A549 (cell line): ENCODE measurements at regions not wholly inside any gene's neighbourhood (a gene's known extent, or its start where the extent isn't known, plus 50 kb on each side); places are given as distances from the start of the nearest gene placed in this dataset.

Experiments
- BHLHE40 ChIP-seq: IDR thresholded peaks from 2 replicates; pipeline ENCODE4 v1.6.1; 2012; ENCODE audit warnings: low read depth, low read length, inconsistent platforms
- CHD2 ChIP-seq: fragments of 150-350 bp; IDR thresholded peaks from 2 replicates; pipeline ENCODE4 v1.6.1; 2014; ENCODE audit warnings: low read length; ENCODE audit not compliant: partially characterized antibody
- EP300 ChIP-seq, 2 experiments: fragments of >200 bp; sonication (Bioruptor Twin); formaldehyde crosslinking; IDR thresholded peaks; 2 replicates in 1 of 2; 3 replicates in 1 of 2; pipeline ENCODE4 v1.6.1; 2016 to 2017
- HOXA7 ChIP-seq: fragments of 250-450 bp; sonication (Bioruptor Pico); IDR thresholded peaks from 2 replicates; pipeline ENCODE4 v1.5.0; 2020; ENCODE audit warnings: mild to moderate bottlenecking, moderate library complexity
- HOXB13 ChIP-seq: fragments of 250-450 bp; sonication (Bioruptor Pico); IDR thresholded peaks from 2 replicates; pipeline ENCODE4 v1.5.0; 2020; ENCODE audit warnings: low read depth, mild to moderate bottlenecking, moderate library complexity
- JUN ChIP-seq, 2 experiments: fragments of >200 bp; sonication (Bioruptor Twin); formaldehyde crosslinking; IDR thresholded peaks; 2 replicates in 1 of 2; 3 replicates in 1 of 2; pipeline ENCODE4 v1.6.1; 2016 to 2017
- NR3C1 ChIP-seq: fragments of >200 bp; sonication (Bioruptor Twin); formaldehyde crosslinking; IDR thresholded peaks from 3 replicates; pipeline ENCODE4 v1.6.1; 2017
- POLR2A ChIP-seq: IDR thresholded peaks from 2 replicates; pipeline ENCODE4 v1.6.1; 2012; ENCODE audit warnings: mild to moderate bottlenecking, low read length
- RNF2 ChIP-seq: fragments of 200-600 bp; sonication (generic); IDR thresholded peaks from 2 replicates; pipeline ENCODE4 v1.6.1; 2016; ENCODE audit warnings: low read depth, mild to moderate bottlenecking, antibody characterized with exemption, moderate library complexity, borderline replicate concordance
- ZC3H11A ChIP-seq: fragments of 450-650 bp; IDR thresholded peaks from 2 replicates; pipeline ENCODE4 v1.6.1; 2014; ENCODE audit warnings: antibody characterized with exemption, mild to moderate bottlenecking
- TF ChIP-seq, protein P1 (sequence below): fragments of >200 bp; sonication (Bioruptor Twin); formaldehyde crosslinking; IDR thresholded peaks from 3 replicates; pipeline ENCODE4 v1.5.1; 2016
- TF ChIP-seq, protein P2 (sequence below): fragments of 200-600 bp; sonication (generic); IDR thresholded peaks from 2 replicates; pipeline ENCODE4 v1.6.1; 2016; ENCODE audit warnings: antibody characterized with exemption, mild to moderate bottlenecking, moderate library complexity
- TF ChIP-seq, protein P3 (sequence below): fragments of 450-650 bp; IDR thresholded peaks from 2 replicates; pipeline ENCODE4 v1.6.1; 2014; ENCODE audit warnings: antibody characterized with exemption
- TF ChIP-seq, protein P4 (sequence below): IDR thresholded peaks from 2 replicates; pipeline ENCODE4 v1.6.1; 2012

DNA sequence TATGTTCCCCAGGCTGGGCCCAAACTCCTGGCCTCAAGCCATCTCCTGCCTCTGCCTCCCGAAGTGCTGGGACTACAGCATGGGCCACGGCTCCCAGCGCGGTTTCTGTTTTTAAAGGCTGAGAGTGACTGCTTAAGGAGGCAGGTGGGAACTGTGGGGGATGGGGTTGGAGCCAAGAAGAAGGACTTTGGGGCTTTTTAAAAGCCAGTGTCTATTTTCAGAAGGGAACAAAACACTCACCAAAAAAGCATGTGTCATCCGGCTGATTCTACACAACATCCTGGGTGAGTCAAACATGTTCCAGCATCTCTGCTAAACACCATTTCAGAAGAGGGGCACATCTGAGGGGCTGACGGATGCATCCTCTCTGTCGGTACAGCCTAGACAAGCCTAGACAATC is 824.5 kb downstream of the TYW1 start:
- no peak for TF ChIP-seq POLR2A
- no peak for TF ChIP-seq ZC3H11A
- no peak for TF ChIP-seq EP300 (IDR thresholded peaks at IDR 0.05)
- TF ChIP-seq, protein P1, sequence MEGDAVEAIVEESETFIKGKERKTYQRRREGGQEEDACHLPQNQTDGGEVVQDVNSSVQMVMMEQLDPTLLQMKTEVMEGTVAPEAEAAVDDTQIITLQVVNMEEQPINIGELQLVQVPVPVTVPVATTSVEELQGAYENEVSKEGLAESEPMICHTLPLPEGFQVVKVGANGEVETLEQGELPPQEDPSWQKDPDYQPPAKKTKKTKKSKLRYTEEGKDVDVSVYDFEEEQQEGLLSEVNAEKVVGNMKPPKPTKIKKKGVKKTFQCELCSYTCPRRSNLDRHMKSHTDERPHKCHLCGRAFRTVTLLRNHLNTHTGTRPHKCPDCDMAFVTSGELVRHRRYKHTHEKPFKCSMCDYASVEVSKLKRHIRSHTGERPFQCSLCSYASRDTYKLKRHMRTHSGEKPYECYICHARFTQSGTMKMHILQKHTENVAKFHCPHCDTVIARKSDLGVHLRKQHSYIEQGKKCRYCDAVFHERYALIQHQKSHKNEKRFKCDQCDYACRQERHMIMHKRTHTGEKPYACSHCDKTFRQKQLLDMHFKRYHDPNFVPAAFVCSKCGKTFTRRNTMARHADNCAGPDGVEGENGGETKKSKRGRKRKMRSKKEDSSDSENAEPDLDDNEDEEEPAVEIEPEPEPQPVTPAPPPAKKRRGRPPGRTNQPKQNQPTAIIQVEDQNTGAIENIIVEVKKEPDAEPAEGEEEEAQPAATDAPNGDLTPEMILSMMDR = no peak
- TF ChIP-seq CHD2 = no peak
- TF ChIP-seq, protein P2, sequence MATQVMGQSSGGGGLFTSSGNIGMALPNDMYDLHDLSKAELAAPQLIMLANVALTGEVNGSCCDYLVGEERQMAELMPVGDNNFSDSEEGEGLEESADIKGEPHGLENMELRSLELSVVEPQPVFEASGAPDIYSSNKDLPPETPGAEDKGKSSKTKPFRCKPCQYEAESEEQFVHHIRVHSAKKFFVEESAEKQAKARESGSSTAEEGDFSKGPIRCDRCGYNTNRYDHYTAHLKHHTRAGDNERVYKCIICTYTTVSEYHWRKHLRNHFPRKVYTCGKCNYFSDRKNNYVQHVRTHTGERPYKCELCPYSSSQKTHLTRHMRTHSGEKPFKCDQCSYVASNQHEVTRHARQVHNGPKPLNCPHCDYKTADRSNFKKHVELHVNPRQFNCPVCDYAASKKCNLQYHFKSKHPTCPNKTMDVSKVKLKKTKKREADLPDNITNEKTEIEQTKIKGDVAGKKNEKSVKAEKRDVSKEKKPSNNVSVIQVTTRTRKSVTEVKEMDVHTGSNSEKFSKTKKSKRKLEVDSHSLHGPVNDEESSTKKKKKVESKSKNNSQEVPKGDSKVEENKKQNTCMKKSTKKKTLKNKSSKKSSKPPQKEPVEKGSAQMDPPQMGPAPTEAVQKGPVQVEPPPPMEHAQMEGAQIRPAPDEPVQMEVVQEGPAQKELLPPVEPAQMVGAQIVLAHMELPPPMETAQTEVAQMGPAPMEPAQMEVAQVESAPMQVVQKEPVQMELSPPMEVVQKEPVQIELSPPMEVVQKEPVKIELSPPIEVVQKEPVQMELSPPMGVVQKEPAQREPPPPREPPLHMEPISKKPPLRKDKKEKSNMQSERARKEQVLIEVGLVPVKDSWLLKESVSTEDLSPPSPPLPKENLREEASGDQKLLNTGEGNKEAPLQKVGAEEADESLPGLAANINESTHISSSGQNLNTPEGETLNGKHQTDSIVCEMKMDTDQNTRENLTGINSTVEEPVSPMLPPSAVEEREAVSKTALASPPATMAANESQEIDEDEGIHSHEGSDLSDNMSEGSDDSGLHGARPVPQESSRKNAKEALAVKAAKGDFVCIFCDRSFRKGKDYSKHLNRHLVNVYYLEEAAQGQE = no peak
- TF ChIP-seq, protein P3, sequence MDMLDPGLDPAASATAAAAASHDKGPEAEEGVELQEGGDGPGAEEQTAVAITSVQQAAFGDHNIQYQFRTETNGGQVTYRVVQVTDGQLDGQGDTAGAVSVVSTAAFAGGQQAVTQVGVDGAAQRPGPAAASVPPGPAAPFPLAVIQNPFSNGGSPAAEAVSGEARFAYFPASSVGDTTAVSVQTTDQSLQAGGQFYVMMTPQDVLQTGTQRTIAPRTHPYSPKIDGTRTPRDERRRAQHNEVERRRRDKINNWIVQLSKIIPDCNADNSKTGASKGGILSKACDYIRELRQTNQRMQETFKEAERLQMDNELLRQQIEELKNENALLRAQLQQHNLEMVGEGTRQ = no peak
- no peak for TF ChIP-seq RNF2
- no peak for TF ChIP-seq HOXA7 (CRISPR knock-in tag)
- no peak for TF ChIP-seq JUN (IDR thresholded peaks at IDR 0.05)
- TF ChIP-seq NR3C1 = no peak
- TF ChIP-seq, protein P4, sequence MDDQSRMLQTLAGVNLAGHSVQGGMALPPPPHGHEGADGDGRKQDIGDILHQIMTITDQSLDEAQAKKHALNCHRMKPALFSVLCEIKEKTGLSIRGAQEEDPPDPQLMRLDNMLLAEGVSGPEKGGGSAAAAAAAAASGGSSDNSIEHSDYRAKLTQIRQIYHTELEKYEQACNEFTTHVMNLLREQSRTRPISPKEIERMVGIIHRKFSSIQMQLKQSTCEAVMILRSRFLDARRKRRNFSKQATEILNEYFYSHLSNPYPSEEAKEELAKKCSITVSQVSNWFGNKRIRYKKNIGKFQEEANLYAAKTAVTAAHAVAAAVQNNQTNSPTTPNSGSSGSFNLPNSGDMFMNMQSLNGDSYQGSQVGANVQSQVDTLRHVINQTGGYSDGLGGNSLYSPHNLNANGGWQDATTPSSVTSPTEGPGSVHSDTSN = no peak
- no peak for TF ChIP-seq HOXB13 (CRISPR knock-in tag)
- no peak for TF ChIP-seq BHLHE40
